Activated naive CD8-positive, alpha-beta T cell treated with anti-CD3 and anti-CD28 coated beads, Interleukin-2, amount 10 ng/mL, durations not matched to agents 7 days and 5 days (primary cell): ENCODE measurements at regions not wholly inside any gene's neighbourhood (a gene's known extent, or its start where the extent isn't known, plus 50 kb on each side); places are given as distances from the start of the nearest gene placed in this dataset.

ENCODE experiments used
- ATAC-seq: fragments of 150-1000 bp; cut with Tn5 transposase; one replicate; pipeline ENCODE4 v1.10.0; 2021; ENCODE audit warnings: low read depth, moderate library complexity
- POLR2A ChIA-PET: fragments of 350-600 bp; sonication (Branson Sonifier 250); formaldehyde crosslinking; loops from one replicate; lab custom pipeline; 2021; ENCODE audit warnings: antibody characterized with exemption; lab: Charles Lee
- DNase-seq: peaks from one replicate; pipeline ENCODE4 v3.0.0; 2021
- H3K27ac Mint-ChIP-seq: one replicate; pipeline ENCODE4 v1.8.0; 2022; ENCODE audit warnings: mild to moderate bottlenecking, mixed read lengths
- H3K27me3 Mint-ChIP-seq: one replicate; pipeline ENCODE4 v1.8.0; 2022; ENCODE audit warnings: mild to moderate bottlenecking, moderate library complexity, mixed read lengths
- H3K36me3 Mint-ChIP-seq: one replicate; pipeline ENCODE4 v1.8.0; 2021; ENCODE audit warnings: mild to moderate bottlenecking, mixed read lengths
- H3K4me1 Mint-ChIP-seq: one replicate; pipeline ENCODE4 v1.8.0; 2021; ENCODE audit warnings: mixed read lengths
- H3K4me3 Mint-ChIP-seq: one replicate; pipeline ENCODE4 v1.8.0; 2022; ENCODE audit warnings: mild to moderate bottlenecking, moderate library complexity, mixed read lengths
- H3K9me3 Mint-ChIP-seq: one replicate; pipeline ENCODE4 v1.8.0; 2021; ENCODE audit warnings: mixed read lengths

GRCh38 chr14:89036371-89036770 lies 211.9 kb downstream of the TTC8 start:
- Mint-ChIP-seq H3K9me3 (no peaks in the 10 kb centered on the region), H3K27ac (no peak overlapping the region), H3K36me3 (no peaks in the 10 kb centered on the region), H3K27me3 (peaks cover 19% of the 10 kb centered on the region), H3K4me3 (no peak overlapping the region), H3K4me1 (peaks cover 8% of the 10 kb centered on the region)
- no peak for ATAC-seq
- POLR2A ChIA-PET = no interaction called here
- DNase-seq = no peak

- Mint-ChIP-seq H3K4me1 (peaks cover 8% of the 10 kb centered on the region), H3K27ac (no peak overlapping the region), H3K36me3 (no peaks in the 10 kb centered on the region), H3K9me3 (peaks cover under 1% of the 10 kb centered on the region), H3K27me3 (peaks cover 19% of the 10 kb centered on the region), H3K4me3 (no peak overlapping the region)
- ATAC-seq (no peak), DNase-seq (no peak)
- POLR2A ChIA-PET = no interaction called here
Observed at GRCh38 chr14:89037065-89037464, 212.6 kb downstream of the TTC8 start.

- peaks cover 18% of the 10 kb centered on the region for H3K27me3 Mint-ChIP-seq
- H3K36me3 Mint-ChIP-seq = peaks cover 2% of the 10 kb centered on the region
- H3K9me3 Mint-ChIP-seq = peaks cover 3% of the 10 kb centered on the region
- ATAC-seq (no peak), DNase-seq (no peak)
- H3K4me3 Mint-ChIP-seq = peak overlapping the region; percentile 79
- peaks cover 6% of the 10 kb centered on the region for H3K4me1 Mint-ChIP-seq
- H3K27ac Mint-ChIP-seq = no peak overlapping the region
- POLR2A ChIA-PET = no interaction called here
Observed at GRCh38 chr14:89040080-89040459, 215.6 kb downstream of the TTC8 start.

GRCh38 chr14:89040460-89041256 lies 216.2 kb downstream of the TTC8 start:
- peak overlapping the region; percentile 79 for H3K4me3 Mint-ChIP-seq
- no peak overlapping the region for H3K27ac Mint-ChIP-seq
- peaks cover 6% of the 10 kb centered on the region for H3K4me1 Mint-ChIP-seq
- H3K9me3 Mint-ChIP-seq = peaks cover 3% of the 10 kb centered on the region
- peaks cover 14% of the 10 kb centered on the region for H3K27me3 Mint-ChIP-seq
- H3K36me3 Mint-ChIP-seq = peaks cover 2% of the 10 kb centered on the region
- DNase-seq (peak; percentile 88), ATAC-seq (peak; percentile 76)
- POLR2A ChIA-PET = no interaction called here

- Mint-ChIP-seq H3K36me3 (peaks cover 2% of the 10 kb centered on the region), H3K4me1 (peaks cover 6% of the 10 kb centered on the region), H3K27ac (no peak overlapping the region), H3K9me3 (peaks cover 3% of the 10 kb centered on the region), H3K4me3 (no peak overlapping the region), H3K27me3 (peaks cover 14% of the 10 kb centered on the region)
- no peak for ATAC-seq
- POLR2A ChIA-PET = no interaction called here
- DNase-seq = no peak
Observed at GRCh38 chr14:89041257-89041582, 216.8 kb downstream of the TTC8 start.

DNA sequence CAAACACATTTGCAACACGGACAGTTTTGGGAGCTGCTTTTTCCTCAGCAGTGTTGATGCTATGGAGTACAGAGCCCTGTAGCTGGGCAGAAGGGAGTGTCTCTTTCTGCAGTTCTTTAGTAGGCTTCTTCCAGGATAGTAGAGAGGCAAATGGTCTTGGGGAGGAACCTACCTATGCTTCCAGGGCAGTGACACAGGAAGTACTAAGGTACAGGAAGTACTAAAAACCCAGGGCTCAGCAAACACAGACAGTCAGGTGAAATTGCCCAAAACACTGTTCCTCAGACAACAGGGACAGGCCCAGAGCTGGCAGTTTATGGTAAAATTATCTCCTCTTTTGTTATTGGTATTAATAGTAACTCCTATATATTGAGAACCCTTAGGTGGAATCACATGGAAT lies 217.6 kb downstream of the TTC8 start:
- H3K9me3 Mint-ChIP-seq = peaks cover 3% of the 10 kb centered on the region
- no peak overlapping the region for H3K27ac Mint-ChIP-seq
- ATAC-seq (no peak), DNase-seq (no peak)
- H3K4me1 Mint-ChIP-seq = peaks cover 6% of the 10 kb centered on the region
- no peak overlapping the region for H3K4me3 Mint-ChIP-seq
- peaks cover 2% of the 10 kb centered on the region for H3K36me3 Mint-ChIP-seq
- POLR2A ChIA-PET = no interaction called here
- H3K27me3 Mint-ChIP-seq = peaks cover 10% of the 10 kb centered on the region

DNA sequence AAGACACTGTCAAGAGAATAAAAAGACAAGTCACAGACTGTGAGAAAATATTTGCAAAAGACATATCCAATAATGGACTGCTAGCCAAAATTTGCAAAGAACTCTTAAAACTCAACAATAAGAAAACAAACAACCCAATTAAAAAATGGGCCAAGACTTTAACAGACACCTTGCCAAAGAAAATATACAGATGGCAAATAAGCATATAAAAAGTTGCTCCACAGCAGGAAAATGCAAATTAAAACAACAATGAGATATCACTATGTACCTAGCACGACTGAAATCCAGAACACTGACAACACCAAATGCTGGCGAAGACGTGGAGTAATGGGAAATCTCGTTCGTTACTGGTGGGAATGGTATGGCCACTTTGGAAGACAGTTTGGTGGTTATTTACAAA lies 228.9 kb downstream of the TTC8 start:
- no peaks in the 10 kb centered on the region for H3K4me1 Mint-ChIP-seq
- H3K4me3 Mint-ChIP-seq = no peak overlapping the region
- H3K27ac Mint-ChIP-seq = no peak overlapping the region
- DNase-seq (no peak), ATAC-seq (no peak)
- peaks cover 5% of the 10 kb centered on the region for H3K36me3 Mint-ChIP-seq
- POLR2A ChIA-PET = no interaction called here
- peaks cover 8% of the 10 kb centered on the region for H3K9me3 Mint-ChIP-seq
- H3K27me3 Mint-ChIP-seq = no peaks in the 10 kb centered on the region

DNA sequence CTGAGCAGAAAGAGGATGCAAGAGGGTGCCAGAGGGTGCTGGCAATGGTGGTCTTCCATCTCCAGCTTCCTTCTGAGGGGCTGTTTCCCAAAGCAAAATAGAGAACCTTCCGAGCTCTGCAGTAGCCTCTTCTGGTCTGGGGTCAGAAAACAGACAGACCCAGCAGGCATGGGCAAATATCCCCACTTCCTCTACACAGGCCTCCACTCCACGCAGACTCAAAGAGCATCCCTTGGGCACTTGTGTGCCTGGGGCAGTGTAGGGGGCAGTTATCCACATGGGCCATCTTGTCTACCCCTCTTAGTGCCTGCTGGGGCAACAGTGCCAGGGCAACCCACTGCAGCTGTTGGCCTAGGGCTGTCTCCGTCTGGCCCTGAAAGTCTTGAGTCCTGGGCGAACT lies 231.9 kb downstream of the TTC8 start:
- Mint-ChIP-seq H3K36me3 (peaks cover 3% of the 10 kb centered on the region), H3K27ac (no peak overlapping the region), H3K9me3 (peaks cover 8% of the 10 kb centered on the region), H3K27me3 (no peaks in the 10 kb centered on the region), H3K4me3 (no peak overlapping the region), H3K4me1 (no peaks in the 10 kb centered on the region)
- DNase-seq = no peak
- POLR2A ChIA-PET = no interaction called here
- ATAC-seq = no peak

GRCh38 chr14:89058697-89059096 lies 234.2 kb downstream of the TTC8 start:
- Mint-ChIP-seq H3K4me1 (no peaks in the 10 kb centered on the region), H3K4me3 (no peak overlapping the region), H3K36me3 (no peaks in the 10 kb centered on the region), H3K9me3 (peaks cover 2% of the 10 kb centered on the region), H3K27me3 (peaks cover 12% of the 10 kb centered on the region), H3K27ac (no peak overlapping the region)
- no peak for ATAC-seq
- POLR2A ChIA-PET = no interaction called here
- no peak for DNase-seq

DNA sequence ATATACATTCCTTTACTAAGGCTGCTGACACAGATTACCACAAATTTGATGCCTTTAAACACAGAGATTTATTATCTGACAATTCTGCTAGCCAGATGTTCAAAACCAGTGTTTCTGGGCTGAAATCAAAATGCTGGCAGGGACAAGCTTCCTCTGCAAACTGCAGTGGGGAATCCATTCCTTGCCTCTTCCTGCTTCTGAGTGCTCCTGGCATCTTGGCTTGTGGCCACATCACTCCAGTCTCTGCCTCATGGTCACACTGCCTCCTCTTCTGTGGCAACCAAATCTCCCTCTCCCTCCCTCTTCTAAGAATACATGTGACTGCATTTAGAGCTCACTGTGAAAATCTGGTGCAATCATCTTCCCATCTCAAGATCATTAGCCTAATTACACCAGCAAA lies 235.7 kb downstream of the TTC8 start:
- POLR2A ChIA-PET = no interaction called here
- H3K36me3 Mint-ChIP-seq = no peaks in the 10 kb centered on the region
- no peak overlapping the region for H3K27ac Mint-ChIP-seq
- ATAC-seq = no peak
- peaks cover 25% of the 10 kb centered on the region for H3K27me3 Mint-ChIP-seq
- H3K4me1 Mint-ChIP-seq = no peaks in the 10 kb centered on the region
- H3K4me3 Mint-ChIP-seq = no peak overlapping the region
- H3K9me3 Mint-ChIP-seq = no peaks in the 10 kb centered on the region
- no peak for DNase-seq

DNA sequence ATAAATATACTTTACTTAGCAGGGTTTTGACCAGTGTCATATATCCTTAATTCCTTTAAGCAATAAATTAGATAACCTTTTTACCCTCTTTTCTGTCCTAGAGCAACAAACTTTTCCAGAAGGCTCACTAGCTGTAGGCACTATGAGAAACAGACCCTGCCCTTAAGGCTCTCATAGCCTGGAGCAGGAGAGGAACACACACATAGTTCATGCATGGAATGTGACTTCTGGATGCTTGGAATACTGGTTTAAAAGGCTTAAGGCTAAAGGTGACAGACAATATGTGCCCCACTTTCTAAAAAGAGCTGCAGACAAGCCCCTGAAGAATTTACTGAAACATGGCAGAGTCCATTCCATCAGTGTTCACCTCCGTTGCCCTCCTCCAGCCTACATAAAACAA lies 237.2 kb downstream of the TTC8 start:
- DNase-seq = no peak
- no peak overlapping the region for H3K27ac Mint-ChIP-seq
- no peak overlapping the region for H3K4me3 Mint-ChIP-seq
- H3K4me1 Mint-ChIP-seq = peaks cover 1% of the 10 kb centered on the region
- POLR2A ChIA-PET = no interaction called here
- ATAC-seq = no peak
- peaks cover 25% of the 10 kb centered on the region for H3K27me3 Mint-ChIP-seq
- H3K9me3 Mint-ChIP-seq = no peaks in the 10 kb centered on the region
- no peaks in the 10 kb centered on the region for H3K36me3 Mint-ChIP-seq

GRCh38 chr14:89065879-89066278 lies 241.4 kb downstream of the TTC8 start:
- H3K4me1 Mint-ChIP-seq = peaks cover 13% of the 10 kb centered on the region
- H3K9me3 Mint-ChIP-seq = no peaks in the 10 kb centered on the region
- ATAC-seq (no peak), DNase-seq (no peak)
- no peak overlapping the region for H3K4me3 Mint-ChIP-seq
- POLR2A ChIA-PET = no interaction called here
- no peaks in the 10 kb centered on the region for H3K36me3 Mint-ChIP-seq
- no peak overlapping the region for H3K27ac Mint-ChIP-seq
- H3K27me3 Mint-ChIP-seq = peaks cover 32% of the 10 kb centered on the region

- H3K9me3 Mint-ChIP-seq = no peaks in the 10 kb centered on the region
- no peak overlapping the region for H3K4me3 Mint-ChIP-seq
- no peak overlapping the region for H3K27ac Mint-ChIP-seq
- DNase-seq = peak; percentile 31
- POLR2A ChIA-PET = no interaction called here
- H3K4me1 Mint-ChIP-seq = peaks cover 13% of the 10 kb centered on the region
- peaks cover 42% of the 10 kb centered on the region for H3K27me3 Mint-ChIP-seq
- H3K36me3 Mint-ChIP-seq = no peaks in the 10 kb centered on the region
- ATAC-seq = peak; percentile 81
Observed at GRCh38 chr14:89067293-89067972, 243.0 kb downstream of the TTC8 start.
